MCF 10A (cell line): ENCODE measurements at regions not wholly inside any gene's neighbourhood (a gene's known extent, or its start where the extent isn't known, plus 50 kb on each side); places are given as distances from the start of the nearest gene placed in this dataset.

ENCODE experiments used
- BruUV-seq: library from RNA; stranded (reverse); fragments of 400-500 nt; replicated peaks from 2 replicates; lab custom pipeline; 2021; lab: Mats Ljungman, UMichigan
- CTCF ChIA-PET: fragments of 300-600 bp; sonication (Branson Sonifier 250); formaldehyde crosslinking; extraction: SDS; loops from one replicate; lab custom pipeline; 2021; ENCODE audit warnings: antibody characterized with exemption, inconsistent platforms; lab: Yijun Ruan, JAX
- POLR2A ChIA-PET: fragments of 300-600, 350-650 bp; sonication (Branson Sonifier 250); formaldehyde crosslinking; extraction: SDS; loops from one replicate; lab custom pipeline; 2020; ENCODE audit warnings: antibody characterized with exemption, inconsistent platforms; lab: Yijun Ruan, JAX
- DNase-seq: peaks from one replicate; pipeline ENCODE4 v3.0.0-alpha.2; 2018; ENCODE audit not compliant: unreplicated experiment
- H3K27ac Mint-ChIP-seq: one replicate; pipeline ENCODE4 v1.8.0; 2022; ENCODE audit warnings: mild to moderate bottlenecking, low read depth, mixed read lengths; ENCODE audit not compliant: unreplicated experiment
- H3K27me3 Mint-ChIP-seq: one replicate; pipeline ENCODE4 v1.8.0; 2022; ENCODE audit warnings: mixed read lengths; ENCODE audit not compliant: insufficient read depth, unreplicated experiment
- H3K36me3 Mint-ChIP-seq: one replicate; pipeline ENCODE4 v1.8.0; 2022; ENCODE audit warnings: mild to moderate bottlenecking, moderate library complexity, mixed read lengths; ENCODE audit not compliant: insufficient read depth, unreplicated experiment
- H3K4me1 Mint-ChIP-seq: one replicate; pipeline ENCODE4 v1.8.0; 2022; ENCODE audit warnings: mixed read lengths; ENCODE audit not compliant: insufficient read depth, unreplicated experiment
- H3K4me3 Mint-ChIP-seq: one replicate; pipeline ENCODE4 v1.8.0; 2022; ENCODE audit warnings: mild to moderate bottlenecking, moderate library complexity, mixed read lengths; ENCODE audit not compliant: unreplicated experiment
- H3K9me3 Mint-ChIP-seq: one replicate; pipeline ENCODE4 v1.8.0; 2022; ENCODE audit warnings: mixed read lengths; ENCODE audit not compliant: unreplicated experiment
- CTCF ChIP-seq: fragments of 200-600 bp; IDR thresholded peaks from one replicate; pipeline ENCODE4 v1.8.0; 2022; ENCODE audit warnings: antibody characterized with exemption, mild to moderate bottlenecking; ENCODE audit not compliant: unreplicated experiment
- intact Hi-C: fragments of 100-400 bp; cut with micrococcal nuclease; formaldehyde crosslinking; loops from 2 replicates; pipeline ENCODE4 v1.14.1; 2022

DNA sequence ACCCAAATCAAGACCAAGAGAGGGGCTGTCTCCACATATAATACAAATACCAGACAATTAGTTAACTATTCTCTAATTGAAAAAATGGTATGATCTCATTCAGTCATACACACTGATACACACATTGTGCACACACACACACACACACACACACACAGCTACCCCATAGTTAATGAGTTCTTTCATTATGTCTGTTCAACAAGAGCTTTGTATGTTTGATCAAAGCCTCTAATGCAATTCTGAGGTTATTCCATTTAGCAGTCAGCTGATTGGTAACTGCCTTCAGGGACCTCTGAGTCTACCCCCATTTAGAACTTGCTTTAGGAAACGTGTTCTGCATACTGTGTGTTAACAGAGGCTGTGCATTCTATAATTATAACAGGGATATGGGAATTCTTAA, 741.4 kb upstream of the LRRTM4 start:
- intact Hi-C loops: no loop called here
- no peaks in the 10 kb centered on the region for H3K9me3 Mint-ChIP-seq
- CTCF ChIA-PET: no interaction called here
- H3K4me3 Mint-ChIP-seq: no peak overlapping the region
- POLR2A ChIA-PET: no interaction called here
- H3K27ac Mint-ChIP-seq: no peak overlapping the region
- no peak for DNase-seq
- no peaks in the 10 kb centered on the region for H3K4me1 Mint-ChIP-seq
- no peak for TF ChIP-seq CTCF
- H3K27me3 Mint-ChIP-seq: peaks cover 33% of the 10 kb centered on the region
- BruUV-seq: no TSS peak
- H3K36me3 Mint-ChIP-seq: no peaks in the 10 kb centered on the region

DNA sequence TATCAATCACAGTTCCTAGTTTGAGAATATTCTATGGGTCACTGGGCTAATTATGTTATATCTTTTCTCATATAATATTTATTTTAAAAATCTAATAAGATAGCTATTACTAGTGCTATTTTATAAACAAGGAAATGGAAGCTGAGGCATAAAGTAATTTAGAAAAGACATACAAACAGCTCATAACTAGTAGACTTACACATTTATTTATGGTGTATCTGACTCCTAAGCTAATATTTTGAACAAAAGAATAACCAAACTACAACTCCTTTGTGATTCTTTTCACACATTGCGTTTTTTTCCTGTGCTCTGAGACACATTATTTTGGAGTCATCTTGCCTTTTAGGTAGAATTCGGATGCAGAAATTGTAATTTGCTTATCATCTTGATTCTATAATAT, 742.0 kb upstream of the LRRTM4 start:
- H3K9me3 Mint-ChIP-seq: no peaks in the 10 kb centered on the region
- POLR2A ChIA-PET: no interaction called here
- intact Hi-C loops: no loop called here
- H3K27ac Mint-ChIP-seq: no peak overlapping the region
- no peak for DNase-seq
- no peaks in the 10 kb centered on the region for H3K4me1 Mint-ChIP-seq
- BruUV-seq: no TSS peak
- TF ChIP-seq CTCF: no peak
- peaks cover 27% of the 10 kb centered on the region for H3K27me3 Mint-ChIP-seq
- CTCF ChIA-PET: no interaction called here
- H3K36me3 Mint-ChIP-seq: no peaks in the 10 kb centered on the region
- H3K4me3 Mint-ChIP-seq: no peak overlapping the region

DNA sequence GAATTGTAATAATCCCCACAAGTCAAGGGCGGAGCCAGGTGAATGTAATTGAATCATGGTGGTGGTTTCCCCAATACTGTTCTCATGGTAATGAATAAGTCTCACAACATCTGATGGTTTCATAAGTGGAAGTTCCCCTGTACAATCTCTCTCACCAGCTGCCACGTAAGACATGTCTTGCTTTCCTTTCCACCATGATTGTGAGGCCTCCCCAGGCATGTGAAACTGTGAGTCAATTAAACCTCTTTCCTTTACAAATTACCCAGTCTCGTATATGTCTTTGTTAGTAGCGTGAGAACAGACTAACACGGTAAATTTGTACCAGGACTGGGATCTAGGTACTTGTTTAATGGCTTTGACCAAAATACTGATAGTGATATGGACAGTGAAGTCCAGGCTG, 744.3 kb upstream of the REG3G start:
- Mint-ChIP-seq H3K4me3 (no peak overlapping the region), H3K27me3 (no peaks in the 10 kb centered on the region), H3K27ac (no peak overlapping the region), H3K9me3 (no peaks in the 10 kb centered on the region), H3K36me3 (no peaks in the 10 kb centered on the region), H3K4me1 (no peaks in the 10 kb centered on the region)
- no TSS peak for BruUV-seq
- CTCF ChIA-PET: no interaction called here
- intact Hi-C loops: no loop called here
- POLR2A ChIA-PET: no interaction called here
- no peak for DNase-seq
- TF ChIP-seq CTCF: no peak

- H3K4me3 Mint-ChIP-seq: no peak overlapping the region
These were observed 734.8 kb upstream of the REG3G start for GRCh38 chr2:78290581-78291214.

More at GRCh38 chr2:78290581-78291214, 734.8 kb upstream of the REG3G start:
- Mint-ChIP-seq H3K4me1 (no peaks in the 10 kb centered on the region), H3K9me3 (no peaks in the 10 kb centered on the region), H3K27me3 (no peaks in the 10 kb centered on the region), H3K36me3 (no peaks in the 10 kb centered on the region), H3K27ac (no peak overlapping the region)
- POLR2A ChIA-PET: no interaction called here
- CTCF ChIA-PET: no interaction called here
- intact Hi-C loops: no loop called here
- TF ChIP-seq CTCF: no peak
- no TSS peak for BruUV-seq
- no peak for DNase-seq
